Activated T-cell treated with anti-CD3 and anti-CD28 coated beads, Interleukin-2, amount 50 U/mL, for 72 hours (primary cell): ENCODE measurements at regions not wholly inside any gene's neighbourhood (a gene's known extent, or its start where the extent isn't known, plus 50 kb on each side); places are given as distances from the start of the nearest gene placed in this dataset.

Experiments used
- ATAC-seq, 2 donors: fragments of 150-1000 bp; cut with Tn5 transposase; replicated peaks in 1 of 2; 2 replicates each; pipeline ENCODE4 v1.10.0; 2021; ENCODE audit warnings: moderate library complexity in 2 of 2, mild to moderate bottlenecking in 1 of 2
- DNase-seq, 2 donors: peaks; one replicate each; pipeline ENCODE4 v3.0.0; 2021 to 2022; ENCODE audit warnings: mixed read lengths in 1 of 2
- H3K27ac Mint-ChIP-seq: one replicate; pipeline ENCODE4 v1.8.0; 2022; ENCODE audit warnings: mild to moderate bottlenecking, moderate library complexity, mixed read lengths
- H3K27me3 Mint-ChIP-seq: one replicate; pipeline ENCODE4 v1.8.0; 2022; ENCODE audit warnings: low read depth, mixed read lengths
- H3K36me3 Mint-ChIP-seq, 2 donors: one replicate each; pipeline ENCODE4 v1.8.0; 2022; ENCODE audit warnings: mixed read lengths in 2 of 2, mild to moderate bottlenecking in 1 of 2; ENCODE audit not compliant: insufficient read depth in 2 of 2
- H3K4me1 Mint-ChIP-seq: one replicate; pipeline ENCODE4 v1.8.0; 2022; ENCODE audit warnings: low read depth, mixed read lengths
- H3K4me3 Mint-ChIP-seq, 2 donors: one replicate each; pipeline ENCODE4 v1.8.0; 2022; ENCODE audit warnings: mild to moderate bottlenecking in 2 of 2, mixed read lengths in 2 of 2, moderate library complexity in 2 of 2
- H3K9me3 Mint-ChIP-seq, 2 donors: one replicate each; pipeline ENCODE4 v1.8.0; 2022; ENCODE audit warnings: mixed read lengths in 2 of 2

DNA sequence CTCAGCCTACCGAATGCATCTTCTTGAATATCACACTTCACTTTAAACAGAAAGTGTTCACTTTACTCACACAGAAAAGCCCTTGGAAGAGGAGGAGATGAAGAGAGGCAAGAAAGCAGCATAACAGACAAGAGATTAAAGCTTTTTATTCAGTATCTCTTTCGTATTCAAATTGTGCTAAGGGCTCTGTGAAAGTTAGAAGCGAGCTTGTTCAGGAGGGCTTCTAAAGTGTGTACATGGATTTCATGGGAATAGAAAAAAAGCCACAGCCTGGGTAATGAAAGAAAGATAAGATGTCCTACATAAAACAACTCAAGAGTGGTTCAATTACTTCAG lies 531.9 kb downstream of the TMEM182 start:
- no peaks in the 10 kb centered on the region for H3K4me1 Mint-ChIP-seq
- H3K36me3 Mint-ChIP-seq: no peaks in the 10 kb centered on the region
- H3K27ac Mint-ChIP-seq: no peak overlapping the region
- no peaks in the 10 kb centered on the region for H3K27me3 Mint-ChIP-seq
- DNase-seq: no peak
- no peak for ATAC-seq
- no peak overlapping the region for H3K4me3 Mint-ChIP-seq
- H3K9me3 Mint-ChIP-seq: peaks cover 0 to 10% of the 10 kb centered on the region in 2 donors

- no peaks in the 10 kb centered on the region for H3K27me3 Mint-ChIP-seq
- no peak overlapping the region for H3K4me3 Mint-ChIP-seq
Observed at GRCh38 chr2:103294420-103294819, 532.6 kb downstream of the TMEM182 start.

GRCh38 chr2:103295591-103295990 lies 533.8 kb downstream of the TMEM182 start:
- H3K9me3 Mint-ChIP-seq: peaks cover 0 to 12% of the 10 kb centered on the region in 2 donors
- H3K36me3 Mint-ChIP-seq: no peaks in the 10 kb centered on the region
- ATAC-seq (no peak), DNase-seq (no peak)
- no peak overlapping the region for H3K4me3 Mint-ChIP-seq
- no peaks in the 10 kb centered on the region for H3K27me3 Mint-ChIP-seq
- H3K27ac Mint-ChIP-seq: no peak overlapping the region
- no peaks in the 10 kb centered on the region for H3K4me1 Mint-ChIP-seq

More at GRCh38 chr2:103294420-103294819, 532.6 kb downstream of the TMEM182 start:
- no peaks in the 10 kb centered on the region for H3K36me3 Mint-ChIP-seq
- no peak for ATAC-seq
- no peak for DNase-seq
- no peaks in the 10 kb centered on the region for H3K4me1 Mint-ChIP-seq
- peaks cover 0 to 10% of the 10 kb centered on the region in 2 donors for H3K9me3 Mint-ChIP-seq
- H3K27ac Mint-ChIP-seq: no peak overlapping the region

DNA sequence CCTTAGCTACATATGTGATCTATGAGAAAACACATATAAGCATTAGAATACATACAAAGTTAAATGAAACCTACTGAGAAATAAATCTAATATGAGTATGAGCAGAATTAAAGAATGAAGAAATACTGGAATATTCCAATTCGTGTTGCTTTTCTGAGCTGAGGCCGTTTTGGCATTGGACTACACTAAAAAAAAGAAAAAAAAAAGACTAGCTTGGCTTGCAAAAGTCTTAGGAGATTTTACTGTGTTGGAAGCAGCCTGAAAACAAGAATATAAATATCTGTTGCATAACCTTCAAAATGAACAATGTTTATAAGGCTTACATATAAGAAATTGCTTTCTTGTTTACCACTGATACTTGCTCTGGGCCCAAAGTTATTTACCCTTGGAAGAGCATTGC lies 562.8 kb downstream of the TMEM182 start:
- Mint-ChIP-seq H3K9me3 (peaks cover 0 to 2% of the 10 kb centered on the region in 2 donors), H3K27ac (no peak overlapping the region), H3K4me3 (no peak overlapping the region), H3K36me3 (no peaks in the 10 kb centered on the region), H3K27me3 (no peaks in the 10 kb centered on the region), H3K4me1 (no peaks in the 10 kb centered on the region)
- ATAC-seq (no peak), DNase-seq (no peak)

GRCh38 chr2:103327386-103327785 lies 565.6 kb downstream of the TMEM182 start:
- DNase-seq (no peak), ATAC-seq (no peak)
- peaks cover 0 to 2% of the 10 kb centered on the region in 2 donors for H3K9me3 Mint-ChIP-seq
- H3K27ac Mint-ChIP-seq: no peak overlapping the region
- H3K4me1 Mint-ChIP-seq: no peaks in the 10 kb centered on the region
- no peaks in the 10 kb centered on the region for H3K36me3 Mint-ChIP-seq
- no peaks in the 10 kb centered on the region for H3K27me3 Mint-ChIP-seq
- H3K4me3 Mint-ChIP-seq: no peak overlapping the region

- ATAC-seq (no peak), DNase-seq (no peak)
- Mint-ChIP-seq H3K27ac (no peak overlapping the region), H3K9me3 (peaks cover 0 to 2% of the 10 kb centered on the region in 2 donors), H3K27me3 (no peaks in the 10 kb centered on the region), H3K4me1 (no peaks in the 10 kb centered on the region), H3K4me3 (no peak overlapping the region), H3K36me3 (no peaks in the 10 kb centered on the region)
Observed at GRCh38 chr2:103327966-103328365, 566.1 kb downstream of the TMEM182 start.

DNA sequence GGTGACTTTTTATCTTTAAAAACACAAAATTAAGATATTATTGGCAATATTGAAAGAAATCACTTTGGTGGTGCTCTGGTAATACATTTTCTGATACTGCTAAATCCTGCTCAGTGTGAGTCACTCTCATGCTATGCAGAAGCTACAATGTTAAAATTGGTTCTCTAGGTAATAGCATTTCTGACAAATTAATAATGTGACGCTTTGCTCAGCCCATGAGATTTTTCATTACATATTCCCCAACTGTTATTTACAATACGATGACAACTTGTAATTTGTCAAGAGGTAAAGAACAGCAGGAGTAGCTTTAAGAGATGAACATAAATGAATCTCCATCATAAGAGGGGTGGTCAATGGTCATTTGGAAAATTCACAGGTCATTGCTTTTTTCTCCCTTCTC lies 573.6 kb downstream of the TMEM182 start:
- Mint-ChIP-seq H3K27ac (no peak overlapping the region), H3K9me3 (peaks cover 3 to 6% of the 10 kb centered on the region in 2 donors), H3K4me1 (no peaks in the 10 kb centered on the region), H3K27me3 (no peaks in the 10 kb centered on the region), H3K4me3 (no peak overlapping the region), H3K36me3 (no peaks in the 10 kb centered on the region)
- ATAC-seq: no peak
- no peak for DNase-seq

- Mint-ChIP-seq H3K9me3 (peaks cover 5 to 7% of the 10 kb centered on the region in 2 donors), H3K27me3 (no peaks in the 10 kb centered on the region), H3K4me3 (no peak overlapping the region), H3K36me3 (no peaks in the 10 kb centered on the region), H3K27ac (no peak overlapping the region), H3K4me1 (no peaks in the 10 kb centered on the region)
- no peak for ATAC-seq
- DNase-seq: no peak
Observed at GRCh38 chr2:103338819-103339218, 577.0 kb downstream of the TMEM182 start.

DNA sequence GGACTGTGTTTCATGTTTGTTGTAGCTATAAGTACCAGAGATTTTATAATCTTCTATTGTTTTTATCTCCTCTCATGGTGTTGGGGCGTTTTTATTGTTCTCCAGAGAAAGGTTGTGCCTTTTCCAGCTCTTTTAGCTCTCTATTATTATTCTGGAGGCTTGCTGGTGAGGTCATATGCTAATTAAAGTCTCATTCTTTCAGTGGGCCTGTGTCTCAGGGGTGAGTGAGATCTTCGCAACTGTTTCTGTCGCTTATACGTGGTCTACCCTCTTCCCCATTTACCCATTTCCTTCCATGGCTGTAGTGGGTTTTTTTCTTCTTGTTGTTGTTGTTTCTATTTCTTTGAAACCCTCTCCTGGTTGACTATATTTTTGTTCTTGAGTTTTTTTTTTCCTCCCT lies 584.9 kb downstream of the TMEM182 start:
- H3K36me3 Mint-ChIP-seq: peaks cover 0 to 5% of the 10 kb centered on the region in 2 donors
- no peak overlapping the region for H3K4me3 Mint-ChIP-seq
- no peaks in the 10 kb centered on the region for H3K4me1 Mint-ChIP-seq
- DNase-seq (no peak), ATAC-seq (no peak)
- H3K27ac Mint-ChIP-seq: no peak overlapping the region
- peaks cover 8% of the 10 kb centered on the region in 2 donors for H3K9me3 Mint-ChIP-seq
- H3K27me3 Mint-ChIP-seq: no peaks in the 10 kb centered on the region

DNA sequence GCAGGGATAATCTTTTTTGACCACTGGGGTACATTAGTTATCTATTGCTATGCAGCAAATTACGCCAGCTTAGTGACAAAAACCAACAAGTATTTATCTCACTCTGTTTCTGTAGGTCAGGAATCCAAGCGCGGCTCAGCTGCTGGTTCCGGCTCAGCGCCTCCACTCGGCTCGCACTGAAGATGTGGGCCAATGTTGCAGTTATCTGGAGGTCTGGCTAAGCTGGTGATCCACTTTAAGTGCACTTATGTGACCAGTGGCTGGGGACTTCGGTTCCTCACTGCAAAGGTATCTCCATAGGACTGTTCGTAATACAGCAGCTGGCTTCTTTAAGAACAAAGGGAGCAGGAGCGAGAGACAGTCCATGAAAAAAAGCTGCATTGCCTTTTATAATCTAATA lies 591.9 kb downstream of the TMEM182 start:
- ATAC-seq (no peak), DNase-seq (no peak)
- no peak overlapping the region for H3K27ac Mint-ChIP-seq
- peaks cover 0 to 1% of the 10 kb centered on the region in 2 donors for H3K36me3 Mint-ChIP-seq
- no peaks in the 10 kb centered on the region for H3K4me1 Mint-ChIP-seq
- H3K27me3 Mint-ChIP-seq: no peaks in the 10 kb centered on the region
- H3K4me3 Mint-ChIP-seq: no peak overlapping the region
- H3K9me3 Mint-ChIP-seq: peaks cover 2 to 4% of the 10 kb centered on the region in 2 donors

GRCh38 chr2:103355287-103355686 lies 593.5 kb downstream of the TMEM182 start:
- no peaks in the 10 kb centered on the region for H3K27me3 Mint-ChIP-seq
- no peaks in the 10 kb centered on the region for H3K4me1 Mint-ChIP-seq
- peaks cover 0 to 1% of the 10 kb centered on the region in 2 donors for H3K36me3 Mint-ChIP-seq
- no peak overlapping the region for H3K27ac Mint-ChIP-seq
- no peak overlapping the region for H3K4me3 Mint-ChIP-seq
- ATAC-seq (no peak), DNase-seq (no peak)
- peaks cover 2 to 4% of the 10 kb centered on the region in 2 donors for H3K9me3 Mint-ChIP-seq

- H3K27ac Mint-ChIP-seq: no peak overlapping the region
- peaks cover 1 to 5% of the 10 kb centered on the region in 2 donors for H3K9me3 Mint-ChIP-seq
- no peaks in the 10 kb centered on the region for H3K27me3 Mint-ChIP-seq
- H3K36me3 Mint-ChIP-seq: peaks cover 0 to 4% of the 10 kb centered on the region in 2 donors
- DNase-seq: no peak
- H3K4me1 Mint-ChIP-seq: no peaks in the 10 kb centered on the region
- no peak overlapping the region for H3K4me3 Mint-ChIP-seq
- no peak for ATAC-seq
Observed at GRCh38 chr2:103361712-103362111, 599.9 kb downstream of the TMEM182 start.

GRCh38 chr2:103363639-103364038 lies 601.8 kb downstream of the TMEM182 start:
- Mint-ChIP-seq H3K9me3 (peaks cover 1 to 5% of the 10 kb centered on the region in 2 donors), H3K27me3 (no peaks in the 10 kb centered on the region), H3K4me1 (no peaks in the 10 kb centered on the region), H3K27ac (no peak overlapping the region), H3K4me3 (no peak overlapping the region), H3K36me3 (peaks cover 0 to 4% of the 10 kb centered on the region in 2 donors)
- DNase-seq (no peak), ATAC-seq (no peak)

- Mint-ChIP-seq H3K4me1 (no peaks in the 10 kb centered on the region), H3K27me3 (no peaks in the 10 kb centered on the region), H3K36me3 (peaks cover 0 to 4% of the 10 kb centered on the region in 2 donors), H3K27ac (no peak overlapping the region), H3K4me3 (no peak overlapping the region), H3K9me3 (peaks cover 1 to 5% of the 10 kb centered on the region in 2 donors)
- DNase-seq (no peak), ATAC-seq (no peak)
Observed at GRCh38 chr2:103364177-103364576, 602.3 kb downstream of the TMEM182 start.
